Gastrocnemius medialis (tissue), 4 donors: ENCODE measurements at regions not wholly inside any gene's neighbourhood (a gene's known extent, or its start where the extent isn't known, plus 50 kb on each side); places are given as distances from the start of the nearest gene placed in this dataset.

ENCODE experiments used
- CTCF ChIP-seq, 5 experiments: fragments of 450-650 bp in 3 of 5; fragments of 200-600 bp in 2 of 5; sonication (generic) in 2 of 5; IDR thresholded peaks in 4 of 5; conservative IDR thresholded peaks in 1 of 5; 1 replicate in 4 of 5; 2 replicates in 1 of 5; pipeline ENCODE4 v1.5.1; 2016 to 2019; ENCODE audit warnings: antibody characterized with exemption in 5 of 5, mild to moderate bottlenecking in 3 of 5, moderate library complexity in 3 of 5
- POLR2A ChIP-seq, 2 donors: fragments of 450-650 bp; IDR thresholded peaks; one replicate each; pipeline ENCODE4 v1.6.1; 2017; ENCODE audit warnings: antibody characterized with exemption in 2 of 2, mild to moderate bottlenecking in 2 of 2, moderate library complexity in 2 of 2

- TF ChIP-seq CTCF (IDR thresholded peaks at IDR 0.05 in 4 of 5, conservative IDR thresholded peaks at IDR 0.05 in 1 of 5) (no peak), POLR2A (IDR thresholded peaks at IDR 0.05) (no peak)
Measured at GRCh38 chr6:49233483-49233882, 229.6 kb downstream of the MMUT start.
